22Rv1 (cell line): ENCODE measurements at regions not wholly inside any gene's neighbourhood (a gene's known extent, or its start where the extent isn't known, plus 50 kb on each side); places are given as distances from the start of the nearest gene placed in this dataset.
"Not testable (repeated sequence)": the region's sequence is repeated elsewhere in the genome, so short reads cannot be mapped to it uniquely, and the experiment has no call there.

Source experiments
- H3K27ac ChIP-seq: fragments of 450-650 bp; 2 replicates; pipeline ENCODE4 v1.5.1; 2017
- ZFX ChIP-seq: fragments of 450-650 bp; IDR thresholded peaks from 2 replicates; pipeline ENCODE4 v1.6.1; 2017; ENCODE audit warnings: antibody characterized with exemption, borderline replicate concordance
- TF ChIP-seq, protein P1 (sequence below): fragments of 450-650 bp; IDR thresholded peaks from 2 replicates; pipeline ENCODE4 v1.5.1; 2017; ENCODE audit warnings: mild to moderate bottlenecking

GRCh38 chr7:68183176-68183575 is 1186.5 kb downstream of the TYW1 start:
- no peak overlapping the region for H3K27ac ChIP-seq
- TF ChIP-seq, protein P1, sequence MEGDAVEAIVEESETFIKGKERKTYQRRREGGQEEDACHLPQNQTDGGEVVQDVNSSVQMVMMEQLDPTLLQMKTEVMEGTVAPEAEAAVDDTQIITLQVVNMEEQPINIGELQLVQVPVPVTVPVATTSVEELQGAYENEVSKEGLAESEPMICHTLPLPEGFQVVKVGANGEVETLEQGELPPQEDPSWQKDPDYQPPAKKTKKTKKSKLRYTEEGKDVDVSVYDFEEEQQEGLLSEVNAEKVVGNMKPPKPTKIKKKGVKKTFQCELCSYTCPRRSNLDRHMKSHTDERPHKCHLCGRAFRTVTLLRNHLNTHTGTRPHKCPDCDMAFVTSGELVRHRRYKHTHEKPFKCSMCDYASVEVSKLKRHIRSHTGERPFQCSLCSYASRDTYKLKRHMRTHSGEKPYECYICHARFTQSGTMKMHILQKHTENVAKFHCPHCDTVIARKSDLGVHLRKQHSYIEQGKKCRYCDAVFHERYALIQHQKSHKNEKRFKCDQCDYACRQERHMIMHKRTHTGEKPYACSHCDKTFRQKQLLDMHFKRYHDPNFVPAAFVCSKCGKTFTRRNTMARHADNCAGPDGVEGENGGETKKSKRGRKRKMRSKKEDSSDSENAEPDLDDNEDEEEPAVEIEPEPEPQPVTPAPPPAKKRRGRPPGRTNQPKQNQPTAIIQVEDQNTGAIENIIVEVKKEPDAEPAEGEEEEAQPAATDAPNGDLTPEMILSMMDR = no peak
- TF ChIP-seq ZFX = no peak

DNA sequence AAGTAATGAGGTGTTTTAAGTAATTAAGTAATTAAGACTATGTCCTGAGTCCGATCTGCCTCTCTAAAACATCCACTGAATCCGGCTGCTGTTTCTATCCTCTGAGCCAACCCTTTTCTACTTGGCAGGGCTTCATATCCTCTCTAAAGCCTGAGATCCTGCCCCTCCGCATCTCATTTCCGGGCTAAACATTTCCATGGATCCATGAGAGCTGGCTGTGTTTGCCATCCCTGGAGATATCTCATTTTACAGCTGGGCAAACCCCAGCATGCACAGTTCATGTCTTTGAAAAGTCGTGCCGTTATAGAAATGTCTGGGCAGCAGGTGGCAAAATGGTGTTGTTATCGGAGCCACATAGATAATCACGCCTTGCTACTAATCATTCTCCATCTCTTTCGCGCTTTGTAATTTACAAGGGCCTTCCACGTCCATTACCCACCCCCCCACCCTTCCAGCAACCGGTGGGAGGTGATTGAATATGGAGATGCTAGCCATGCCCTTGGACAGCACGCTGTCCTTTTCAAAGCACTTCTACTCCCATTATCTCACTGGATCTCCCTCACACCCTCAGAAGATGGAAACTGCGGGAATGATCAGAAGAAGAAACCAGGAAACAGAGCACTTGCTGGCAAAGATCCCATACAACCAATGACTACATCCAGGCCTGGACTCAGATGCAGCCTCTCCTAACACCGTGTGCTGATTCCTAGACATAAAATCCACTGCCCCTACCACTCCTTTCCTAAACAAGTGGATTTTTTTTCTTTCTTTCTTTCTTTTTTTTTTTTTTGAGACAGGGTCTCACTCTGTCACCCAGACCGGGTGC is 1189.2 kb downstream of the TYW1 start:
- TF ChIP-seq, protein P1 = no peak
- no peak for TF ChIP-seq ZFX
- H3K27ac ChIP-seq = no peak overlapping the region

- TF ChIP-seq, protein P1 = no peak
- no peak for TF ChIP-seq ZFX
- H3K27ac ChIP-seq = no peak overlapping the region
Observed at GRCh38 chr7:68187532-68187931, 1190.9 kb downstream of the TYW1 start.

GRCh38 chr7:68192941-68193340 is 1196.3 kb downstream of the TYW1 start:
- no peak overlapping the region for H3K27ac ChIP-seq
- TF ChIP-seq, protein P1 = no peak
- TF ChIP-seq ZFX = no peak

GRCh38 chr7:68195642-68196041 is 1199.0 kb downstream of the TYW1 start:
- not testable (repeated sequence) for H3K27ac ChIP-seq

- no peak overlapping the region for H3K27ac ChIP-seq
- TF ChIP-seq ZFX = no peak
- TF ChIP-seq, protein P1 = no peak
Observed at GRCh38 chr7:68200051-68200670, 1203.5 kb downstream of the TYW1 start.

- no peak overlapping the region for H3K27ac ChIP-seq
- TF ChIP-seq ZFX = no peak
- TF ChIP-seq, protein P1 = no peak
Observed at GRCh38 chr7:68203251-68203650, 1206.6 kb downstream of the TYW1 start.
